Neural cell (in vitro differentiated cells): ENCODE measurements at regions not wholly inside any gene's neighbourhood (a gene's known extent, or its start where the extent isn't known, plus 50 kb on each side); places are given as distances from the start of the nearest gene placed in this dataset.

Experiments
- H2AFZ ChIP-seq: fragments of 200-600, 300-800 bp; sonication (generic), shearing (Covaris generic); 2 replicates; pipeline ENCODE4 v1.6.0; 2014; ENCODE audit warnings: low read depth, mild to moderate bottlenecking, antibody characterized with exemption, low read length, moderate library complexity
- H3F3A ChIP-seq: fragments of 200-600 bp; shearing (Covaris generic); 2 replicates; pipeline ENCODE4 v1.6.1; 2016; ENCODE audit warnings: mild to moderate bottlenecking, moderate library complexity, mixed read lengths, antibody characterized with exemption, low read length; ENCODE audit not compliant: insufficient read depth, poor library complexity, severe bottlenecking
- H3K27ac ChIP-seq: fragments of 200-600, 300-800 bp; sonication (generic), shearing (Covaris generic); 2 replicates; pipeline ENCODE4 v1.5.1; 2014; ENCODE audit warnings: mild to moderate bottlenecking, low read length, moderate library complexity
- H3K27me3 ChIP-seq: fragments of 300-800, 200-600 bp; sonication (generic), shearing (Covaris generic); 2 replicates; pipeline ENCODE4 v1.6.0; 2014; ENCODE audit warnings: mild to moderate bottlenecking, low read depth, low read length, moderate library complexity; ENCODE audit not compliant: insufficient read depth
- H3K36me3 ChIP-seq: fragments of 300-800, 200-600 bp; sonication (generic), shearing (Covaris generic); 2 replicates; pipeline ENCODE4 v1.5.1; 2014; ENCODE audit warnings: mild to moderate bottlenecking, antibody characterized with exemption, low read length, moderate library complexity; ENCODE audit not compliant: insufficient read depth
- H3K4me2 ChIP-seq: fragments of 300-800, 200-600 bp; sonication (generic), shearing (Covaris generic); 2 replicates; pipeline ENCODE4 v1.6.0; 2014; ENCODE audit warnings: mild to moderate bottlenecking, low read length
- H3K4me3 ChIP-seq: fragments of 300-800, 200-600 bp; sonication (generic), shearing (Covaris generic); 2 replicates; pipeline ENCODE4 v1.5.1; 2014; ENCODE audit warnings: mild to moderate bottlenecking, low read length, moderate library complexity
- H3K79me2 ChIP-seq: fragments of 200-600 bp; shearing (Covaris generic); replicated peaks from 2 replicates; pipeline ENCODE4 v1.6.0; 2014; ENCODE audit warnings: mild to moderate bottlenecking, low read length, moderate library complexity; ENCODE audit not compliant: insufficient read depth
- H3K9ac ChIP-seq: fragments of 300-800, 200-600 bp; sonication (generic), shearing (Covaris generic); 2 replicates; pipeline ENCODE4 v1.6.1; 2016; ENCODE audit warnings: mild to moderate bottlenecking, low read length, mixed read lengths
- H3K9me2 ChIP-seq: fragments of 200-600 bp; shearing (Covaris generic); 2 replicates; pipeline ENCODE4 v1.6.1; 2016; ENCODE audit warnings: mild to moderate bottlenecking, low read length, mixed read lengths; ENCODE audit not compliant: insufficient read depth
- H3K9me3 ChIP-seq: fragments of 200-600, 300-800 bp; sonication (generic), shearing (Covaris generic); 2 replicates; pipeline ENCODE4 v1.6.1; 2016; ENCODE audit warnings: mild to moderate bottlenecking, mixed run types, low read length, moderate library complexity, mixed read lengths
- H4K20me1 ChIP-seq: fragments of 200-600 bp; shearing (Covaris generic); 2 replicates; pipeline ENCODE4 v1.6.1; 2016; ENCODE audit warnings: mild to moderate bottlenecking, mixed run types; ENCODE audit not compliant: insufficient read depth
- EP300 ChIP-seq: fragments of 450-650 bp; conservative IDR thresholded peaks from 2 replicates; pipeline ENCODE4 v1.6.1; 2014; ENCODE audit warnings: antibody characterized with exemption, mild to moderate bottlenecking, moderate library complexity; ENCODE audit not compliant: poor library complexity, severe bottlenecking
- EZH2 ChIP-seq: fragments of 200-600, 300-800 bp; shearing (Covaris generic), sonication (generic); IDR thresholded peaks from 2 replicates; pipeline ENCODE4 v1.6.1; 2014; ENCODE audit warnings: antibody characterized with exemption, low read length, borderline replicate concordance, mild to moderate bottlenecking; ENCODE audit not compliant: insufficient read depth, poor library complexity, severe bottlenecking
- MXI1 ChIP-seq: fragments of 450-650 bp; conservative IDR thresholded peaks from 2 replicates; pipeline ENCODE4 v1.6.1; 2014; ENCODE audit warnings: antibody characterized with exemption, mild to moderate bottlenecking; ENCODE audit not compliant: poor library complexity, severe bottlenecking
- POLR2AphosphoS5 ChIP-seq: IDR thresholded peaks from 2 replicates; pipeline ENCODE4 v1.6.1; 2012
- RAD21 ChIP-seq: fragments of 450-650 bp; conservative IDR thresholded peaks from 2 replicates; pipeline ENCODE4 v1.6.1; 2014; ENCODE audit warnings: antibody characterized with exemption, mild to moderate bottlenecking, moderate library complexity
- SMC3 ChIP-seq: fragments of 450-650 bp; conservative IDR thresholded peaks from 2 replicates; pipeline ENCODE4 v1.6.1; 2014; ENCODE audit warnings: antibody characterized with exemption, mild to moderate bottlenecking, moderate library complexity; ENCODE audit not compliant: poor library complexity
- TAF1 ChIP-seq: IDR thresholded peaks from 2 replicates; pipeline ENCODE4 v1.6.1; 2012; ENCODE audit warnings: low read depth
- TF ChIP-seq, protein P1 (sequence below): IDR thresholded peaks from 2 replicates; pipeline ENCODE4 v1.6.1; 2012; ENCODE audit warnings: borderline replicate concordance

DNA sequence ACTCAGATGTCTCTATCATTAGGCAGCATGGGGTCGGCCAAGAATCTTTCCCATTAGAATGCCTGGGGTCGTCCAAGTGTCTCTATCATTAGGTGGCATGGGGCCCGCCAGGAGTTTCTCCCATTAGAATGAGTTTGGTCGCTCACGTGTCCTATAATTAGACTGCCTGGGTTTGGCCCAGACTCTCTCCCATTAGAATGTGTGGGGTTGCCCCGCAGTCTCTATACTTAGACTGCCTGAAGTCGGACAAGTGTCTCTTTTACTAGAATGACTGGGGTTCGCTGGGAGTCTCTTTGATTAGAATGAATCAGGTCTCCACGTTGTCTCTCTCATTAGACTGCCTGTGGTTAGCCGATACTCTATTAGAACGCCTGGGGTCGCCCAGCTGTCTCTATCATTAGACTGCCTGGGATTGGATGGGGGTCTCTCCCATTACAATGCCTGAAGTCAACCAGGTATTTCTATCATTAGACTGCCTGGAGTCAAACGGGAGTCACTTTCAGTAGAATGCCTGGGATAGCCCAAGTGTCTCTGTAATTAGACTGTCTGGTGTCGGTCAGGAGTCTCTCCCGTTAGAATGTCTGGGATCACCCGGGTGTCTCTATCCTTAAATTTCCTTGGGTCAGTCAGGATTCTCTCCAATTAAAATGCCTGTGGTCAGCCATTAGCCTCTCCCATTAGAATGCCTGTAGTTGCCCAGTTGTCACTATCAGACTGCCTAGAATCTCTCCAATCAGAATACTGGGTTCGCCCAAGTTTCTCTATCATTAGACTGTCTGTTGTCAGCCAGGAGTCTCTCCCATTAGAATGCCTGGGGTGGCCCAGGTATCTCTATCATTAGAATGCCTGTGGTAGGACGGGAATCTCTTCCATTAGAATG, 1454.1 kb downstream of the UQCRFS1 start:
- H3K4me3 ChIP-seq, result no peak overlapping the region
- no peaks in the 10 kb centered on the region for H4K20me1 ChIP-seq
- H3K9ac ChIP-seq, result no peak overlapping the region
- no peaks in the 10 kb centered on the region for H3K9me2 ChIP-seq
- H3K4me2 ChIP-seq, result no peak overlapping the region
- H3K9me3 ChIP-seq, result peaks cover 26% of the 10 kb centered on the region
- no peak for TF ChIP-seq SMC3
- H3K36me3 ChIP-seq, result no peaks in the 10 kb centered on the region
- H2AFZ ChIP-seq, result no peak overlapping the region
- H3K79me2 ChIP-seq, result no peaks in the 10 kb centered on the region
- no peak overlapping the region for H3K27ac ChIP-seq
- H3K27me3 ChIP-seq, result no peaks in the 10 kb centered on the region
- H3F3A ChIP-seq, result no peaks in the 10 kb centered on the region

DNA sequence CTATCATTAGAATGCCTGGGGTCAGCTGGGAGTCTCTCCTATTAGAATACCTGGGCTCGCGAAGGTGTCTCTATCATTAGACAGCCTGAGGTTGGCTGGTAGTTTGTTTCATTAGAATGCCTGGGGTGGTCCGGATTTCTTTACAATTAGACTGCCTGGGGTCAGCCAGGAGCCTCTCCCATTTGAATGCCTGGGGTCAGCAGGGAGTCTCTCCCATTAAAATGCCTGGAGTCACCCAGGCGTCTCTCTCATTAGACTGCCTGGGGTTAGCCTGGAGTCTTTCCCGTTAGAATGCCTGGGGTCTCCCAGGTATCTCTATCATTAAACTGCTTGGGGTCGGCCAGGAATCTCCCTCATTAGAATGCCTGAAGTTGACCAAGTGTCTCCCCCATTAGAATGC, 1458.3 kb downstream of the UQCRFS1 start:
- Histone ChIP-seq H3F3A (no peaks in the 10 kb centered on the region), H3K27ac (no peak overlapping the region), H4K20me1 (no peaks in the 10 kb centered on the region), H3K9me2 (no peaks in the 10 kb centered on the region), H3K36me3 (no peaks in the 10 kb centered on the region), H2AFZ (no peak overlapping the region), H3K4me3 (no peak overlapping the region), H3K79me2 (no peaks in the 10 kb centered on the region), H3K9me3 (peaks cover 10% of the 10 kb centered on the region), H3K9ac (no peak overlapping the region), H3K4me2 (no peak overlapping the region), H3K27me3 (no peaks in the 10 kb centered on the region)
- TF ChIP-seq TAF1, result no peak
- no peak for TF ChIP-seq EZH2
- TF ChIP-seq SMC3, result no peak
- no peak for TF ChIP-seq RAD21
- no peak for TF ChIP-seq MXI1
- TF ChIP-seq, protein P1, sequence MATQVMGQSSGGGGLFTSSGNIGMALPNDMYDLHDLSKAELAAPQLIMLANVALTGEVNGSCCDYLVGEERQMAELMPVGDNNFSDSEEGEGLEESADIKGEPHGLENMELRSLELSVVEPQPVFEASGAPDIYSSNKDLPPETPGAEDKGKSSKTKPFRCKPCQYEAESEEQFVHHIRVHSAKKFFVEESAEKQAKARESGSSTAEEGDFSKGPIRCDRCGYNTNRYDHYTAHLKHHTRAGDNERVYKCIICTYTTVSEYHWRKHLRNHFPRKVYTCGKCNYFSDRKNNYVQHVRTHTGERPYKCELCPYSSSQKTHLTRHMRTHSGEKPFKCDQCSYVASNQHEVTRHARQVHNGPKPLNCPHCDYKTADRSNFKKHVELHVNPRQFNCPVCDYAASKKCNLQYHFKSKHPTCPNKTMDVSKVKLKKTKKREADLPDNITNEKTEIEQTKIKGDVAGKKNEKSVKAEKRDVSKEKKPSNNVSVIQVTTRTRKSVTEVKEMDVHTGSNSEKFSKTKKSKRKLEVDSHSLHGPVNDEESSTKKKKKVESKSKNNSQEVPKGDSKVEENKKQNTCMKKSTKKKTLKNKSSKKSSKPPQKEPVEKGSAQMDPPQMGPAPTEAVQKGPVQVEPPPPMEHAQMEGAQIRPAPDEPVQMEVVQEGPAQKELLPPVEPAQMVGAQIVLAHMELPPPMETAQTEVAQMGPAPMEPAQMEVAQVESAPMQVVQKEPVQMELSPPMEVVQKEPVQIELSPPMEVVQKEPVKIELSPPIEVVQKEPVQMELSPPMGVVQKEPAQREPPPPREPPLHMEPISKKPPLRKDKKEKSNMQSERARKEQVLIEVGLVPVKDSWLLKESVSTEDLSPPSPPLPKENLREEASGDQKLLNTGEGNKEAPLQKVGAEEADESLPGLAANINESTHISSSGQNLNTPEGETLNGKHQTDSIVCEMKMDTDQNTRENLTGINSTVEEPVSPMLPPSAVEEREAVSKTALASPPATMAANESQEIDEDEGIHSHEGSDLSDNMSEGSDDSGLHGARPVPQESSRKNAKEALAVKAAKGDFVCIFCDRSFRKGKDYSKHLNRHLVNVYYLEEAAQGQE, result no peak
- TF ChIP-seq POLR2AphosphoS5, result no peak
- TF ChIP-seq EP300, result no peak

DNA sequence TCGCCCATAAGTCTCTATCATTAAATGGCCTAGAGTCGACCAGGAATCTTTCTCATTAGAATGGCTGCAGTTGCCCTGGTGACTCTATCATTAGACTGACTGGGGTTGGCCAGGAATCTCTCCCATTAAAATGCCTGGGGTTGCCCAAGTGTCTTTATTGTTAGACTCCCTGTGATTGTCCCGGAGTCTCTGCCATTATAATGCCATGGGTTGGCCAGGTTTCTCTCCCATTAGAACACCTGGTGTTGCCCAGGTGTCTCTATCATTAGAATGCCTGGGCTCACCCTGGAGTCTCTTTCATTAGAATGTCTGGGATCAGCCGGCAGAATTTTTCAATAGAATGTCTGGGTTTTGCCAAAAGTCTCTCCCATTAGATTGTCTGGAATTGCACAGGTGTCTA, 1459.3 kb downstream of the UQCRFS1 start:
- TF ChIP-seq, protein P1, result no peak
- H3K36me3 ChIP-seq, result no peaks in the 10 kb centered on the region
- no peaks in the 10 kb centered on the region for H4K20me1 ChIP-seq
- no peak overlapping the region for H3K4me2 ChIP-seq
- no peaks in the 10 kb centered on the region for H3K79me2 ChIP-seq
- H2AFZ ChIP-seq, result no peak overlapping the region
- H3F3A ChIP-seq, result no peaks in the 10 kb centered on the region
- no peak overlapping the region for H3K27ac ChIP-seq
- peaks cover 6% of the 10 kb centered on the region for H3K9me3 ChIP-seq
- no peaks in the 10 kb centered on the region for H3K27me3 ChIP-seq
- H3K9ac ChIP-seq, result no peak overlapping the region
- no peak overlapping the region for H3K4me3 ChIP-seq
- no peaks in the 10 kb centered on the region for H3K9me2 ChIP-seq
